WI38 (cell line): ENCODE measurements at regions not wholly inside any gene's neighbourhood (a gene's known extent, or its start where the extent isn't known, plus 50 kb on each side); places are given as distances from the start of the nearest gene placed in this dataset.

Source experiments
- H3K4me3 ChIP-seq: 2 replicates; pipeline ENCODE4 v1.5.1; 2011; ENCODE audit warnings: low read depth, mild to moderate bottlenecking, control low read depth, low read length
- TF ChIP-seq, protein P1 (sequence below): IDR thresholded peaks from 2 replicates; pipeline ENCODE4 v1.5.1; 2012; ENCODE audit warnings: low read depth, mild to moderate bottlenecking, control low read depth, low read length

DNA sequence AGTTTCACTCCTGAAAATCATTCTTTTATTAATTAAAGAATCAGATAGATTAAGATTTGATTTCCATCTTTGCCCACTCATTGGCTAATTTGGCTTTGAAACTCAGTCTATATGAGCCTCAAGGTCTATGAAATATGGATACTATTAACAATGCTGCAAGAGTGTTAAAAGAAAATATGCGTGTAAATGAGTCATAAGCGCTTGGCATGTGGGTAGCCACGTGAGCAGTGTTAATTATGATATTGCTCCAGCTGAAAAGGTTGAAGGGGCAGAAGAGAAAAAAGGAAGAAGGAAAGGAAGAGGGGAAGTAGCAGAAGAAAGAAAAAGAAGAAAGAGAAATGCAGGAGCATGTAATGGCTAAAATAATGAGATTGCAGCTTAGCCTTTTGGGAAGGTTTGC lies 151.4 kb downstream of the CHRM3 start:
- H3K4me3 ChIP-seq = no peak overlapping the region
- TF ChIP-seq, protein P1, sequence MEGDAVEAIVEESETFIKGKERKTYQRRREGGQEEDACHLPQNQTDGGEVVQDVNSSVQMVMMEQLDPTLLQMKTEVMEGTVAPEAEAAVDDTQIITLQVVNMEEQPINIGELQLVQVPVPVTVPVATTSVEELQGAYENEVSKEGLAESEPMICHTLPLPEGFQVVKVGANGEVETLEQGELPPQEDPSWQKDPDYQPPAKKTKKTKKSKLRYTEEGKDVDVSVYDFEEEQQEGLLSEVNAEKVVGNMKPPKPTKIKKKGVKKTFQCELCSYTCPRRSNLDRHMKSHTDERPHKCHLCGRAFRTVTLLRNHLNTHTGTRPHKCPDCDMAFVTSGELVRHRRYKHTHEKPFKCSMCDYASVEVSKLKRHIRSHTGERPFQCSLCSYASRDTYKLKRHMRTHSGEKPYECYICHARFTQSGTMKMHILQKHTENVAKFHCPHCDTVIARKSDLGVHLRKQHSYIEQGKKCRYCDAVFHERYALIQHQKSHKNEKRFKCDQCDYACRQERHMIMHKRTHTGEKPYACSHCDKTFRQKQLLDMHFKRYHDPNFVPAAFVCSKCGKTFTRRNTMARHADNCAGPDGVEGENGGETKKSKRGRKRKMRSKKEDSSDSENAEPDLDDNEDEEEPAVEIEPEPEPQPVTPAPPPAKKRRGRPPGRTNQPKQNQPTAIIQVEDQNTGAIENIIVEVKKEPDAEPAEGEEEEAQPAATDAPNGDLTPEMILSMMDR = no peak

DNA sequence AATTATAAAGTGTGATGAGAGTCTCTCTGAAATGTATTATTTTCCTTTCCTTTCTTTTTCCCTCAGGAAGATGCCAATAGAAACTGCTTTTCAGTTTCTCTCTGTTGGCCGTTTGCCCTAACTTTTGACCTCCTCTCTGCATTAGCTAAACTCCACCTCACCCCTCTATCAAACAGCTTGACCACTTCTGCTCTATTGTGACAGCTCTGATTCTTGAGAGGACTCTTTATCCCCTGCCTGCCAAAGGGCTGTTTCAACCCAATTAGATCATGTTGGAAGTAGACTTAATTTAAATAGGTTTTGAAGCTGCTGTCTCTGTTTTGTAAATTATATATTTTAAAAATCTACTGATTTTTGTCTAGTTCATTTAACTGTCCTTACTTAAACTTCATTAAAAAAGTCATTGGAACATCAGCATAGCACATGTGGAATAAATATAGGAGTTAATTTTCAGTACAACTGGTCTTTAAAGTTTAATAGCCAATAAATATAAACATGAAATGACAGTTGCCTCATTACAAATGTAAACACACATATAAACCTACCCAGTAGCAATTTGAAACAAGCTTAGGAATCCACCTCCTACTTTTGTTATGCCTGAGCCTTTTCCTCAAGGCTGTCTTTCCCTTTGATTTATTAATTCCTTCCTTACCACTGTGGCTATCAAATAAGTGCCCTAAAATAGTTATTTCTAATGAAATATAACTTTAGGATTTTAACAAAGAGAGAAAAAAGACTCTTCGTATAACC lies 152.0 kb downstream of the CHRM3 start:
- H3K4me3 ChIP-seq = no peak overlapping the region

GRCh38 chr1:239539051-239539450 lies 152.7 kb downstream of the CHRM3 start:
- H3K4me3 ChIP-seq = no peak overlapping the region
- TF ChIP-seq, protein P1 = no peak

More for the DNA sequence above, 152.0 kb downstream of the CHRM3 start:
- TF ChIP-seq, protein P1 = no peak

DNA sequence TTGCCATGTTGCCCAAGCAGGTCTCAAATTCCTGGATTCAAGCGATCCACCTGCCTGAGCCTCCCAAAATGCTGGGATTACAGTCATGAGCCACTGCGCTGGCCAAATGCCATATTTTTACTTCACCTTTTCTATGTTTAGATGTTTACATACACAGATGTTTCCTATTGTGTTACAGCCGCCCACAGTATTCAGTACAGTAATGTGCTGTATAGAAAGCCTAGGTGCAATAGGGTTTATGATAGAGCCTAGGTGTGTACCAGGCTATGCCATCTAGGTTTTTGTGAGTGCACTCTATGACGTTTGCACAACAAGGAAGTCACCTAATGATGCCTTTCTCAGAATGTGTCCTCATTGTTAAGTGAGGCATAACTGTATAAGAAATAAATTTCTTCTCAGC lies 153.4 kb downstream of the CHRM3 start:
- TF ChIP-seq, protein P1 = no peak
- no peak overlapping the region for H3K4me3 ChIP-seq

- TF ChIP-seq, protein P1 = no peak
- no peak overlapping the region for H3K4me3 ChIP-seq
Observed at GRCh38 chr1:239543873-239544272, 157.5 kb downstream of the CHRM3 start.

DNA sequence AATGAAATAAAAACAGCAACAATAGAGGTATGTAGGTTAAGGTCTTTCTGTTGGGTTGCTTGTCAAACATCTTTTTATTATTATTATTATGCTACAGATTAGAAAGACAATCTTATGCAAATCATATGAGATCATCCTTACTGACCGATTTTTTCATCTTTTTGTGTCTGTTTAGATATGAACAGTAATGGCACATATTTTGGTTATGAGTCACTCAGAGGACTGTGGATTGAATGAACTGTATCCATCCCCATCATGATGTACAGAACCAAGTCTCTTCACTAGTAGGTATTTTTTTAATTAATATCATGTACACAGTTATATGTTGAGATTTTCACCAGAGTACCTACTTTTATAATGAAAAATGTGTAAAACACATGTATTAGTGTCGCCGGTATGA lies 159.1 kb downstream of the CHRM3 start:
- no peak overlapping the region for H3K4me3 ChIP-seq

GRCh38 chr1:239547987-239548386 lies 161.6 kb downstream of the CHRM3 start:
- TF ChIP-seq, protein P1 = no peak
- H3K4me3 ChIP-seq = no peak overlapping the region

More for the DNA sequence above, 159.1 kb downstream of the CHRM3 start:
- TF ChIP-seq, protein P1 = no peak
